DMS153 treated with DMSO at 0.1 percent for 48 hours (cell line): ENCODE measurements at regions not wholly inside any gene's neighbourhood (a gene's known extent, or its start where the extent isn't known, plus 50 kb on each side); places are given as distances from the start of the nearest gene placed in this dataset.

Source experiments
- DNase-seq: peaks from one replicate; lab custom pipeline; 2025; ENCODE audit not compliant: unreplicated experiment; lab: John Stamatoyannopoulos, UW

- no peak for DNase-seq
These were observed 105.4 kb downstream of the DDIT4L start for GRCh38 chr4:100084892-100085291.

DNA sequence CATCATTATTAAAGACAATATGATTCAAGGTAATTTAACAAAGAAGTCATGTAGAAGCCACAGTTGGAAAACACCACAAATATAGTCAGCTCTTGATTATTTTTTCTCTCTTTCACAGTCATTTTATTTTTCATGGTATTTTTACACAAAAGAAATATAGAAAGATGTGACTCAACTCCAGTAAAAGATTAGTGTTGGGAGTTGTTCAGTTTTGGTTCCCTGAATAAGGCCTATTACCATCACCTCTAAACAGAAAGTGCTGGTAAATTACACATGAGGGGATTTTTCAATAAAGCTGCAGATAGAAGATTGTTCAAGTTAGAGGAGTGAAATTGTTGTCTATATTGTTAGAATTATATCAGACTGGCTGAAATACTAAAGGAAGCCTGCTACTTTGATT, 107.0 kb downstream of the DDIT4L start:
- no peak for DNase-seq

- DNase-seq, result no peak
These were observed 107.4 kb downstream of the DDIT4L start for GRCh38 chr4:100082852-100083251.

- DNase-seq, result no peak
These were observed 108.8 kb downstream of the DDIT4L start for GRCh38 chr4:100081491-100081890.

GRCh38 chr4:100079264-100079663, 111.0 kb downstream of the DDIT4L start:
- no peak for DNase-seq

- no peak for DNase-seq
These were observed 113.5 kb downstream of the DDIT4L start for GRCh38 chr4:100076753-100077152.

DNA sequence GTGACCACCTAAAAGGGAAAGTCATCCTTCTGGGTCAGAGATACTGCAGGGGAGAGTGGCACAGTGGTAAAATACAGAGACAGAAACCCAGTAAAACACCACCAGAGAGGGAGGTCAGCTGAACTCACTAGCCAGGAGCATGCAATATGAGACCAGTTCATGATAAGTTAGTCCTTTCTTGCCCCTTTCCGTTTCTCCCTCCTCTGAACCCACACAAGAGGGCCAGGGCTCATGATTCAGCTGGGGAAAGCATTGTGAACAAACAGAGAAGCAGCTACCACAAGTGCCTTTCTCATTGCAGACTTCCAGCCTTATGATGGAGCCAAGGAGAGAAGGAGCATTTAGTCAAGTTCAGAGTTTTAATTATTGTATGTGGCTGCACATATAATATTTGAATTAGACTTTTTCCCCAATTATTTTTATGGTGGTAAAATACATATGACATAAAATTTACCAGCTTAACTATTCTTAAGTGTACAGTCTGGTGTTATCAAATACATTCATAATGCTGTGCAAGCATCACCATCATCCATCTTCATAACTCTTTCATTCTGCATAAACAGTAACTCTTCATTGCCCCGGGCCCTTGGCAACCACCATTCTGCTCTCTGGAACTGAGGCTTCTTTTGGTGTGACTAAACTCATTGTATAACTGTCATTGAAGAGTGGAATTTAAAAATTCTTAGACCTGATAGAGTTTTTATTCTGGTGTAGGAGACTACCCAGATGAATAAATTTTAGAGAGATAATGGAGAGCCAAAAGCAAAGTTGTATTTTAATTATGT, 114.6 kb downstream of the DDIT4L start:
- no peak for DNase-seq

DNA sequence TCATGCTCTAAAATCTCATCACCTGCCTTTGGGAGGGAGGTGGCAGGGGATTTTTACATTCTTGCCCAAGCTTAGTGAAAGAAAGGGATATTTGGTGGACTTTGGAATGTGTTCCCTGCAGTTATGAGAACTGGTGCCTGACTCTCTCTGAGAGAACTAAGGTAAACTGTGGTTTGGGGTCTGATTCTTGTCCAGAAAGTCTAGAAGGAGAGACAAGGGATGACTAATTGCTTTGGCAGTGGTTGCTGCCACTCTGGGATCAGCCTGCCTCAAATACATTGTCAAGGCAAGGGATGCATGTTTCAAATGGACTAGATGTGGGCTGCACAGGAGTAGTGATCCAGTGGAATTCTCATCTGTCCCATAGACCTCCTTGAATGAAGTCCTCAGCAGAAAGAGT, 115.2 kb downstream of the DDIT4L start:
- no peak for DNase-seq

GRCh38 chr4:100071506-100071905, 118.8 kb downstream of the DDIT4L start:
- no peak for DNase-seq

- no peak for DNase-seq
These were observed 119.4 kb downstream of the DDIT4L start for GRCh38 chr4:100070868-100071267.

DNA sequence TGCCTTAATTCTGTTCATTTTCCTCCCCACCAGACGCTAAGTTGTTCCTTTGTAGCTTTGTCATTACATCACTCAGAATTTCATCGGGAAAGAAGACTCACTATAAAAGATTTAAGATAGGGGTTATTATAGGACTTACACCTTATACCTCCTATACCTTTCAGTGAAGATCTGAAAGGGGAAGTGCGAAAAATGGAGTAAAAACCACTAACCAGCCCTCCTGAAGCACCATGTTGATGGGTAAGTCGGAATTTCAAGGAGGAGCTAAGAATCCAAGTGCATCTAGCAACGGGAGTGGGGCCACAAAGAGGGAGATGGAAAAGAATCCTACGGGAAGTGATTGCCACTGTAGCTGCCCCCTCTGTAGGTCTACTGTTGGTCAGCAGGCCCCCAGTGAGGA, 119.1 kb upstream of the H2AZ1 start:
- DNase-seq, result no peak

GRCh38 chr4:100067255-100067654, 117.2 kb upstream of the H2AZ1 start:
- no peak for DNase-seq

GRCh38 chr4:100063355-100063754, 113.3 kb upstream of the H2AZ1 start:
- DNase-seq, result no peak

DNA sequence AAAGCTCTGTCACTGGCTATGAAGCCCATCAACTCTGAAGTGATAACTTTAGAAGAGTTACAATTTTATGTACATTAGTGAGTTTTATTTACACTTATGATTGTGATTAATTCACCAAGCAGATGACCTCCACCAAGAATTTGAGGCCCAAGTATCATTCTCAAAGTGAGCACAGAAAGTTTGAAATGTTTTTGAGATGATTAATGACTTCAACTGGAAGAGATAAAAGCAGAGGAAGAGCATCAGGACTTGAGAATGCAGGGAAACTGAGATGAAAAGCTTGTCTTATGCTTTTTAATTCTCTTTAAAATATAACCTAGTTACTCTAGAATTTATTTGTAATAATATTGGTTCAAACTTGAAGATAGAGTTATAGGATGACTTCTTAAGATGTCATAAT, 112.8 kb upstream of the H2AZ1 start:
- DNase-seq, result no peak

- DNase-seq, result no peak
These were observed 111.8 kb upstream of the H2AZ1 start for GRCh38 chr4:100061835-100062234.

- no peak for DNase-seq
These were observed 110.8 kb upstream of the H2AZ1 start for GRCh38 chr4:100060765-100061416.

DNA sequence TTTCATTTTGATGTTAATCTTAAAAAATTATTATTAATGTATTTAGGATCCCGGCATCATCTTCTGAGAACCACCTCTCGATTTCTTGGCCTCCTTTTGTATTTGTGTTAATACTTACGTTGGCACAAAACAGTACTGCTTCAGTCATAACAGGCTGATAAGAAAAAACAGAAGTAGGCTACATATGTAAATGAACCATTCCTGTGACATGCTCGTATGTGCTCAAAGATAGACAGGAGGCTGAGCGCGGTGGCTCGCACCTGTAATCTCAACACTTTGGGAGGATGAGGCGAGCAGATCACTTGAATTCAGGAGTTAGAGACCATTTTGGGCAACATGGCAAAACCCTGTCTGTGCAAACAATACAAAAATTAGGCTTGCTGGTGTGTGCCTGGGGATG, 109.4 kb upstream of the H2AZ1 start:
- no peak for DNase-seq

- no peak for DNase-seq
These were observed 106.6 kb upstream of the H2AZ1 start for GRCh38 chr4:100056701-100057100.

- no peak for DNase-seq
These were observed 104.0 kb upstream of the H2AZ1 start for GRCh38 chr4:100054071-100054470.

DNA sequence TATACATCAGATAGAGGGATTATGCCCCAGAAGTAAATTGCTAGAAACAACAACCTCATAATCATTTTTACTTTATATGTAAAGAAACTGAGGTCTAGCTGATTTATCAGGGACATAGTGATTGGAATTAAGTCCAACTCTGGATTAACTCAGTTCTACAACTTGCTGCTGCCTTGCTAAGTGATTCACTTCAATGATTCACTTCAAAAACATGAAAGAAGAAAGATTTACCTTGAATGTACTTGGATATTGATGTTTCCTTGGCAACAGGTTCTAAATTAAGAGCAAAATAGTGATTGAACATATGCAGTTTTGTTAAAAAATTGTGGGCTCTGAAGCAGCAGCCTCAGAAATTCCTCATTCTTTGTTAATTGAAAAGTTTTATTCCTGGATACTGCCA, 99.8 kb upstream of the H2AZ1 start:
- no peak for DNase-seq

DNA sequence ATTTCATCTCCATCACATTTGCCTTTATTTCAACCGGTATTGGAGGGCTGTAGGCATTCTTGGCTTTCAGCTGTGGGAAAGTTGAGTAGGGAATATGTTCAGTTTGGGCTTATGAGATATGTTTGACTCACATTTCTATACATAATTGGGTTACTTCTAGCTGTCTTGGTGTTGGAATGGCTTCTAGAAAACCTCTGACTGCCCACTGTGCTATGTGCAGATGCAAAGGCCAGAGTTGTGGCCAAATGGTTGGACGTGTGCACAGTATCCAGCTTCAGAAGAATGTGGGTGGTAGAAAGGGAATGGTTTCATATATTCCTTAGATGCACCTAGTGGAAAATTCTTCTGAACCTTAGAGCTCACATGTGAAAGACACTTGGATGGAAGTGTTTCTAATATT, 92.6 kb upstream of the H2AZ1 start:
- no peak for DNase-seq

GRCh38 chr4:100042235-100042634, 92.2 kb upstream of the H2AZ1 start:
- no peak for DNase-seq

DNA sequence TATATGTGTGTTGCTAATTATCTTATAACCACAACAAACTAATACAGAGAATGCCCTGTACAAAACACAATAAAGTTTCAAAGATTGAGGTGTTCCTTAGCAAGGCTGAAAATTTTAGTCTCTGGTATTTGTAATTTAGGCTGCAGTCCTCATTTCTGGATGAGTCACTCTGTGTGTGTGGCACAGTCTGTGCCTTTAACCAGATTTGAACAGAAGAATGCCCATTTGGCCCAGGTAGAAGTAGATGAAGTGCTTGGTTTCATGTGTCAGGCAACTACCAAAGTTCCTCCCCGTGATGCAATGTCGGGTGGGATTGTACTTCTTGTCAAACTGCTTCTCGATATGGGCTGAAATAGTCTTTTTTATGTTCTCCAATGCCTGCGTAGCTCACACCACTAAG, 91.6 kb upstream of the H2AZ1 start:
- no peak for DNase-seq
